Gastrocnemius medialis (tissue), 4 donors: ENCODE measurements at regions not wholly inside any gene's neighbourhood (a gene's known extent, or its start where the extent isn't known, plus 50 kb on each side); places are given as distances from the start of the nearest gene placed in this dataset.

Experiments
- POLR2A ChIP-seq, 2 donors: fragments of 450-650 bp; IDR thresholded peaks; one replicate each; pipeline ENCODE4 v1.6.1; 2017; ENCODE audit warnings: antibody characterized with exemption in 2 of 2, mild to moderate bottlenecking in 2 of 2, moderate library complexity in 2 of 2
- TF ChIP-seq, protein P1 (sequence below), 5 experiments: fragments of 450-650 bp in 3 of 5; fragments of 200-600 bp in 2 of 5; sonication (generic) in 2 of 5; IDR thresholded peaks in 4 of 5; conservative IDR thresholded peaks in 1 of 5; 1 replicate in 4 of 5; 2 replicates in 1 of 5; pipeline ENCODE4 v1.5.1; 2016 to 2019; ENCODE audit warnings: antibody characterized with exemption in 5 of 5, mild to moderate bottlenecking in 3 of 5, moderate library complexity in 3 of 5

GRCh38 chr5:134463991-134464760 lies 52.5 kb upstream of the CDKN2AIPNL start:
- no peak for TF ChIP-seq POLR2A (IDR thresholded peaks at IDR 0.05)
- TF ChIP-seq, protein P1, sequence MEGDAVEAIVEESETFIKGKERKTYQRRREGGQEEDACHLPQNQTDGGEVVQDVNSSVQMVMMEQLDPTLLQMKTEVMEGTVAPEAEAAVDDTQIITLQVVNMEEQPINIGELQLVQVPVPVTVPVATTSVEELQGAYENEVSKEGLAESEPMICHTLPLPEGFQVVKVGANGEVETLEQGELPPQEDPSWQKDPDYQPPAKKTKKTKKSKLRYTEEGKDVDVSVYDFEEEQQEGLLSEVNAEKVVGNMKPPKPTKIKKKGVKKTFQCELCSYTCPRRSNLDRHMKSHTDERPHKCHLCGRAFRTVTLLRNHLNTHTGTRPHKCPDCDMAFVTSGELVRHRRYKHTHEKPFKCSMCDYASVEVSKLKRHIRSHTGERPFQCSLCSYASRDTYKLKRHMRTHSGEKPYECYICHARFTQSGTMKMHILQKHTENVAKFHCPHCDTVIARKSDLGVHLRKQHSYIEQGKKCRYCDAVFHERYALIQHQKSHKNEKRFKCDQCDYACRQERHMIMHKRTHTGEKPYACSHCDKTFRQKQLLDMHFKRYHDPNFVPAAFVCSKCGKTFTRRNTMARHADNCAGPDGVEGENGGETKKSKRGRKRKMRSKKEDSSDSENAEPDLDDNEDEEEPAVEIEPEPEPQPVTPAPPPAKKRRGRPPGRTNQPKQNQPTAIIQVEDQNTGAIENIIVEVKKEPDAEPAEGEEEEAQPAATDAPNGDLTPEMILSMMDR (IDR thresholded peaks at IDR 0.05 in 4 of 5, conservative IDR thresholded peaks at IDR 0.05 in 1 of 5) = no peak
